Peyer's patch (tissue), 4 donors: ENCODE measurements at regions not wholly inside any gene's neighbourhood (a gene's known extent, or its start where the extent isn't known, plus 50 kb on each side); places are given as distances from the start of the nearest gene placed in this dataset.

Experiments
- DNase-seq, 3 donors: peaks; one replicate each; pipeline ENCODE4 v3.0.0-alpha.2; 2017 to 2019
- H3K27ac ChIP-seq, 4 donors: fragments of 200-600 bp; sonication (generic); one replicate each; pipeline ENCODE4 v1.5.1; 2016 to 2019
- H3K27me3 ChIP-seq, 2 donors: fragments of 200-600 bp; sonication (generic); one replicate each; pipeline ENCODE4 v1.5.1; 2019
- H3K36me3 ChIP-seq, 3 donors: fragments of 200-600 bp; sonication (generic); one replicate each; pipeline ENCODE4 v1.5.1; 2016 to 2019
- H3K4me1 ChIP-seq, 4 donors: fragments of 200-600 bp; sonication (generic); one replicate each; pipeline ENCODE4 v1.5.1; 2016 to 2019
- H3K4me3 ChIP-seq, 4 donors: fragments of 200-600 bp; sonication (generic); 1 replicate in 3 of 4; 2 replicates in 1 of 4; pipeline ENCODE4 v1.5.1; 2016 to 2019; ENCODE audit warnings: mild to moderate bottlenecking in 1 of 4
- H3K9me3 ChIP-seq, 4 donors: fragments of 200-600 bp; sonication (generic); one replicate each; pipeline ENCODE4 v1.5.1; 2016 to 2019; ENCODE audit warnings: mild to moderate bottlenecking in 1 of 4
- POLR2A ChIP-seq, 2 donors: fragments of 450-650 bp; IDR thresholded peaks; one replicate each; pipeline ENCODE4 v1.5.1; 2017; ENCODE audit warnings: antibody characterized with exemption in 2 of 2, mild to moderate bottlenecking in 2 of 2, moderate library complexity in 2 of 2
- TF ChIP-seq, protein P1 (sequence below), 6 experiments: fragments of 450-650 bp in 4 of 6; fragments of 200-600 bp in 2 of 6; sonication (generic) in 1 of 6; IDR thresholded peaks; one replicate each; pipeline ENCODE4 v1.5.1; 2017 to 2019; ENCODE audit warnings: antibody characterized with exemption in 6 of 6, mild to moderate bottlenecking in 3 of 6, moderate library complexity in 1 of 6

DNA sequence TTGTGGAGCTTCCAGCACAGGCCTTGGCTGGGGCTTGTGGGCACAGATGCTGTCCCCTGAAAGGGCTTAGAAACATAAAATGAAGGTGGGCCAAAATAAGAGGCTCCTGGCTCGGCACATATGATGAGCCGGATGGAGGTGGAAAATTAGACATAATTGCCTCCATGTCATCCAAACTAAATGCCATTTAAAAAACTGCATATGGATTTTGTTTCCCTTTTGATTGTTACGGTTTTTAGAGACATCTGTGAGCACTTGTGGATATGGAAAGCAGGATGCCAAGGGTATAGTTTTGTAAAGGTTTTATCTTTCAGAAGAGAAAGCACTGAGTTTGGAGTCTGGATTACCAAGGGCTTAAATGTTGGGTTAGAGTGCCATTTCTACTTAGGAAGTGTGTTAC is 498.3 kb downstream of the RIT2 start:
- no peaks in the 10 kb centered on the region for H3K27me3 ChIP-seq
- H3K27ac ChIP-seq = no peak overlapping the region

DNA sequence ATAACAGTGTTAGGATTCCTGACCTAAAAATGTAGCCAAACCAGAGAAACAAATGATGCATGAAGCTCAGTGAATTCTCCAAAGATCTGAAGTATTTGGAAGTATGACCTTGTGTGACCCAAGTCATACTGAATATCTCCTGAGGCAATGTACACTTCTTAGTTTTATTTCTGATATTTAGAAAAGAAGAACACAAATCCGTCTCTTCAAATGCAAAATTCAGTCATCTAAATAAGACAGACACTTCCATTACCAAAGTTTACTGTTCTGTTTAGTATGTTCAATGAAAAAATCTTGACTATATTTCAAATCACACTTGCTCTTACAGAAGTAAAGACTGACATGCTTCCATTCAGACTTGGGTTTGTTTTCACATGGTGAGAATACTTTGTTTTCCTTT is 495.7 kb downstream of the RIT2 start:
- no peaks in the 10 kb centered on the region for H3K27me3 ChIP-seq
- H3K4me1 ChIP-seq = no peaks in the 10 kb centered on the region
- TF ChIP-seq, protein P1, sequence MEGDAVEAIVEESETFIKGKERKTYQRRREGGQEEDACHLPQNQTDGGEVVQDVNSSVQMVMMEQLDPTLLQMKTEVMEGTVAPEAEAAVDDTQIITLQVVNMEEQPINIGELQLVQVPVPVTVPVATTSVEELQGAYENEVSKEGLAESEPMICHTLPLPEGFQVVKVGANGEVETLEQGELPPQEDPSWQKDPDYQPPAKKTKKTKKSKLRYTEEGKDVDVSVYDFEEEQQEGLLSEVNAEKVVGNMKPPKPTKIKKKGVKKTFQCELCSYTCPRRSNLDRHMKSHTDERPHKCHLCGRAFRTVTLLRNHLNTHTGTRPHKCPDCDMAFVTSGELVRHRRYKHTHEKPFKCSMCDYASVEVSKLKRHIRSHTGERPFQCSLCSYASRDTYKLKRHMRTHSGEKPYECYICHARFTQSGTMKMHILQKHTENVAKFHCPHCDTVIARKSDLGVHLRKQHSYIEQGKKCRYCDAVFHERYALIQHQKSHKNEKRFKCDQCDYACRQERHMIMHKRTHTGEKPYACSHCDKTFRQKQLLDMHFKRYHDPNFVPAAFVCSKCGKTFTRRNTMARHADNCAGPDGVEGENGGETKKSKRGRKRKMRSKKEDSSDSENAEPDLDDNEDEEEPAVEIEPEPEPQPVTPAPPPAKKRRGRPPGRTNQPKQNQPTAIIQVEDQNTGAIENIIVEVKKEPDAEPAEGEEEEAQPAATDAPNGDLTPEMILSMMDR (IDR thresholded peaks at IDR 0.05) = no peak
- no peak for TF ChIP-seq POLR2A (IDR thresholded peaks at IDR 0.05)
- H3K36me3 ChIP-seq = no peaks in the 10 kb centered on the region
- H3K4me3 ChIP-seq = no peak overlapping the region
- no peak for DNase-seq
- no peaks in the 10 kb centered on the region for H3K9me3 ChIP-seq
- H3K27ac ChIP-seq = no peak overlapping the region

More for the DNA sequence above, 498.3 kb downstream of the RIT2 start:
- H3K9me3 ChIP-seq = no peaks in the 10 kb centered on the region
- DNase-seq = no peak
- no peaks in the 10 kb centered on the region for H3K4me1 ChIP-seq
- no peaks in the 10 kb centered on the region for H3K36me3 ChIP-seq
- no peak for TF ChIP-seq POLR2A (IDR thresholded peaks at IDR 0.05)
- TF ChIP-seq, protein P1 (IDR thresholded peaks at IDR 0.05) = no peak
- no peak overlapping the region for H3K4me3 ChIP-seq

DNA sequence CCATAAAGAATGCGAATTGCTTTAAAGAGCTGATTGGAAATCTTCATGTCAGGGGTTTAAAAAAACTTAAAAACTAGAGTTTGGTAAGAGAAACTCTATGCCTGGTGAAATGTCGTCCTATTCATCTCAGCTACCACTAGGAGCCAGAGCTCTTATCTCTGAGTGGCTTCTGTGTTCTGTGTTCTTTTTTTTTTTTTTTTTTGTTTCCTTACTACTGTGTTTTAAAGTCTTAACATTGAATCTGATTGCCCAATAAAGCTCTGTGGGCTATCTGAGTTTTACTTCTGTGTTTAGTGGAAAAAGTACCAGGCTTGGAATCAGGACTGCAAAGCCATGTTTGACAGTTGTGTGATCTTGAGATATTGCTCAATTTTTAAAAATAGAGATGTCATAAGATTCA is 494.8 kb downstream of the RIT2 start:
- Histone ChIP-seq H3K4me3 (no peak overlapping the region), H3K27ac (no peak overlapping the region), H3K27me3 (no peaks in the 10 kb centered on the region), H3K9me3 (no peaks in the 10 kb centered on the region), H3K36me3 (no peaks in the 10 kb centered on the region), H3K4me1 (no peaks in the 10 kb centered on the region)
- TF ChIP-seq, protein P1 (IDR thresholded peaks at IDR 0.05) = no peak
- TF ChIP-seq POLR2A (IDR thresholded peaks at IDR 0.05) = no peak
- DNase-seq = no peak

DNA sequence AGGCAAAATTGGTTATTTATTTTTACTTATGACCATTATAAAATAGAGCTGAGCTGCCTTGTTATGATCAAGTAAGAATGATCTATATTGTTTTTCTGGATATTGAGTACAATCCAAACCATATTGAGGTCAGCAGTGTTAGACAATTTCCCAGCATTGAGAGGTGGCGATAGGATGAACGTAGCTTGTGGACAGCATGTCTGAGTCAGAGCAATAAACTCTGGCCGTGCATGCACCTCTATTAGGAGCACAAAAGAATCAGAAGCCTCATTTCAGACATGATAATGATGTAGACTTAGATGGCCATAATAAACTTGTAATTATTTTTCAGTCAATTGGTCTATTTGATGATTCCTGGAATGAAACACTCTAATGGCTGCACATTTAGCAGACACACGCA is 491.6 kb downstream of the RIT2 start:
- H3K4me3 ChIP-seq = no peak overlapping the region
- H3K9me3 ChIP-seq = no peaks in the 10 kb centered on the region
- TF ChIP-seq, protein P1 (IDR thresholded peaks at IDR 0.05) = no peak
- no peak for TF ChIP-seq POLR2A (IDR thresholded peaks at IDR 0.05)
- H3K4me1 ChIP-seq = no peaks in the 10 kb centered on the region
- H3K36me3 ChIP-seq = no peaks in the 10 kb centered on the region
- no peak overlapping the region for H3K27ac ChIP-seq
- no peaks in the 10 kb centered on the region for H3K27me3 ChIP-seq
- no peak for DNase-seq

DNA sequence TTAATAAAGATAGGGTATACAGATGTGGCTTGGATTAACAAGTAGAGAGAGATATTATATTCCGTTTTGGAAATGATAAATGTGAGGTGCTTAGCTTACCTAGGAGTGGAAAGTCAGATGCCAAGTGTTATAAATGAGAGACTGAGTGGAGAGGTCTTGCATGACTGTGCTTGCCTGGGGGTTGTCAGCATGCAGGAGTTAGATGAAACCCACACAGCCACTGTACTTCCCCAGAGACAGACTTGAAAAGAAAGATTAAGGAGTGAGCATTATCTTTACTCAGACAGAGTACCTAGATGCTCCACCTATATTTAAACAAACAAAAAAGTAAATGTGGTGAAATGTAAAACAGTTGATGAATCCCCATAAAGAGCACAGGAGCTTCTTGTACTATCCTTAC is 482.7 kb downstream of the RIT2 start:
- Histone ChIP-seq H3K4me1 (no peaks in the 10 kb centered on the region), H3K9me3 (no peaks in the 10 kb centered on the region), H3K36me3 (no peaks in the 10 kb centered on the region), H3K27ac (no peak overlapping the region), H3K4me3 (no peak overlapping the region), H3K27me3 (no peaks in the 10 kb centered on the region)
- DNase-seq = no peak
- no peak for TF ChIP-seq POLR2A (IDR thresholded peaks at IDR 0.05)
- TF ChIP-seq, protein P1 (IDR thresholded peaks at IDR 0.05) = no peak

DNA sequence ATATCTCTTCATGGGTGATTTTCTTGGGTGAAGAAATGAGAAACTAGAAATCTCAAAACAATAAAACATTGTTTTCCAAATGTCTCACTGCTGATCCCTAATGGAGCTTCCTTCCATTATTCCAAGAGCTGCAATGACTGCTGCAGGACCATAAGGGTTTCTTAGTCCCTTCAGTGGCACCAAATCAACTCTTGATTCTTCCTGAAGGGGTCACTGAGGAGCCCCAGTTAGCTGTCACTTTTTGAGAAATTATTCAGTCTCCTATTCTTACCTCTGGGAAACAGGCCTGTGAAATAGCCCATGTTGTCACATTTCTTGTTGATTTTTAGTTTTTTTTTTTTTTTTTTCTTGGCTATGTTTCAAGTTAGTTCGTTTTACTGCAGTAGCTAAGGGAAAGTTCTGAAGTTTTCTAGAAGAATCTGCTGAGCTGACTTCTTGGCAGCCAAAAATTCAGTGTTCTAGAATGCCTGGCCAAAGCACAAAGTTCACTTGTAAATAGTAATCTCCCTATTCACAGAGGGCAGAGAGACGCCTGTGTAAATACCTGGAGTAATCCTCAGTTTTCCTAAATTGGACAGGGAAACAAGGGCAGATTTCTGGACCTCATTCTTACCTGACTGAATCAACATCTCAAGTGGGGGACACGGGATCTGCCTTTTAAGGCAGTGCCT is 480.0 kb downstream of the RIT2 start:
- Histone ChIP-seq H3K9me3 (no peaks in the 10 kb centered on the region), H3K4me3 (no peak overlapping the region), H3K4me1 (no peaks in the 10 kb centered on the region), H3K27ac (no peak overlapping the region), H3K27me3 (no peaks in the 10 kb centered on the region), H3K36me3 (no peaks in the 10 kb centered on the region)
- DNase-seq = no peak
- TF ChIP-seq, protein P1 (IDR thresholded peaks at IDR 0.05) = no peak
- no peak for TF ChIP-seq POLR2A (IDR thresholded peaks at IDR 0.05)
